IMR-90 (cell line): ENCODE measurements at regions not wholly inside any gene's neighbourhood (a gene's known extent, or its start where the extent isn't known, plus 50 kb on each side); places are given as distances from the start of the nearest gene placed in this dataset.

ENCODE experiments used
- ATAC-seq: fragments of 200-7000 bp; cut with Tn5 transposase; 2 replicates; pipeline ENCODE4 v1.9.1; 2020; ENCODE audit warnings: low read depth, mild to moderate bottlenecking, moderate library complexity
- BruUV-seq: library from RNA; stranded (reverse); fragments of 400-500 nt; replicated peaks from 2 replicates; lab custom pipeline; 2021; lab: Mats Ljungman, UMichigan
- CTCF ChIA-PET: fragments of 300-600 bp; formaldehyde crosslinking; extraction: SDS; loops from one replicate; lab custom pipeline; 2021; ENCODE audit warnings: antibody characterized with exemption; lab: Yijun Ruan, JAX
- POLR2A ChIA-PET: fragments of 300-600 bp; sonication (Branson Sonifier 250); formaldehyde crosslinking; loops from one replicate; lab custom pipeline; 2022; ENCODE audit warnings: antibody characterized with exemption; ENCODE audit not compliant: unreplicated experiment; lab: Charles Lee
- DNase-seq: peaks from one replicate; pipeline ENCODE4 v3.0.0; 2013
- H2AFZ ChIP-seq: replicated peaks from 2 replicates; pipeline ENCODE3; 2013; ENCODE audit warnings: low read length, mild to moderate bottlenecking; ENCODE audit not compliant: poor library complexity
- H2AK5ac ChIP-seq: 2 replicates; pipeline ENCODE4 v1.6.1; 2013; ENCODE audit warnings: low read depth, low read length, inconsistent platforms
- H2AK9ac ChIP-seq: replicated peaks from 2 replicates; pipeline ENCODE3; 2013; ENCODE audit warnings: mild to moderate bottlenecking, low read depth, low read length, moderate library complexity; ENCODE audit not compliant: poor library complexity
- H2BK120ac ChIP-seq: 2 replicates; pipeline ENCODE4 v1.6.1; 2013; ENCODE audit warnings: low read depth, low read length, inconsistent platforms
- H2BK15ac ChIP-seq: 3 replicates; pipeline ENCODE4 v1.6.1; 2013; ENCODE audit warnings: low read depth, low read length, inconsistent platforms
- H2BK20ac ChIP-seq: 2 replicates; pipeline ENCODE4 v1.6.1; 2013; ENCODE audit warnings: low read depth, mild to moderate bottlenecking, inconsistent platforms, low read length, moderate library complexity
- H2BK5ac ChIP-seq: 2 replicates; pipeline ENCODE4 v1.6.1; 2013; ENCODE audit warnings: mild to moderate bottlenecking, low read depth, low read length, inconsistent platforms; ENCODE audit not compliant: poor library complexity, severe bottlenecking
- H3K14ac ChIP-seq: replicated peaks from 2 replicates; pipeline ENCODE4 v1.6.1; 2013; ENCODE audit warnings: low read depth, low read length, inconsistent platforms
- H3K18ac ChIP-seq: 2 replicates; pipeline ENCODE4 v1.6.1; 2013; ENCODE audit warnings: low read depth, low read length, control low read depth
- H3K23ac ChIP-seq: 2 replicates; pipeline ENCODE4 v1.6.1; 2013; ENCODE audit warnings: low read depth, low read length, inconsistent platforms
- H3K27ac ChIP-seq: 2 replicates; pipeline ENCODE4 v1.5.1; 2013; ENCODE audit warnings: mild to moderate bottlenecking, control low read depth, low read length; ENCODE audit not compliant: insufficient read depth
- H3K27me3 ChIP-seq: 2 replicates; pipeline ENCODE4 v1.6.1; 2013; ENCODE audit warnings: low read length; ENCODE audit not compliant: control insufficient read depth, insufficient read depth
- H3K36me3 ChIP-seq: 2 replicates; pipeline ENCODE4 v1.6.1; 2013; ENCODE audit warnings: low read length, mixed read lengths; ENCODE audit not compliant: control insufficient read depth, insufficient read depth
- H3K4ac ChIP-seq: 2 replicates; pipeline ENCODE4 v1.6.1; 2013; ENCODE audit warnings: low read depth, low read length, inconsistent platforms
- H3K4me1 ChIP-seq: 2 replicates; pipeline ENCODE4 v1.6.1; 2013; ENCODE audit warnings: low read length, mixed read lengths; ENCODE audit not compliant: control insufficient read depth, insufficient read depth
- H3K4me2 ChIP-seq: 2 replicates; pipeline ENCODE4 v1.6.1; 2013; ENCODE audit warnings: low read depth, mild to moderate bottlenecking, control low read depth, low read length, moderate library complexity
- H3K4me3 ChIP-seq: 2 replicates; pipeline ENCODE4 v1.5.1; 2013; ENCODE audit warnings: low read depth, mild to moderate bottlenecking, control low read depth, low read length, moderate library complexity; ENCODE audit not compliant: insufficient read depth
- H3K56ac ChIP-seq: 2 replicates; pipeline ENCODE4 v1.6.1; 2013; ENCODE audit warnings: low read length, inconsistent platforms; ENCODE audit not compliant: insufficient read depth; ENCODE audit errors: extremely low read depth
- H3K79me1 ChIP-seq, 2 experiments: 2 replicates each; pipeline ENCODE4 v1.6.1; 2013; ENCODE audit warnings: low read length in 2 of 2, inconsistent platforms in 1 of 2, low read depth in 1 of 2
- H3K9ac ChIP-seq: 2 replicates; pipeline ENCODE4 v1.6.1; 2013; ENCODE audit warnings: low read depth, low read length, control low read depth
- H3K9me1 ChIP-seq: 2 replicates; pipeline ENCODE4 v1.6.1; 2013; ENCODE audit warnings: low read length, inconsistent platforms; ENCODE audit not compliant: insufficient read depth
- H3K9me3 ChIP-seq: 2 replicates; pipeline ENCODE4 v1.6.1; 2013; ENCODE audit warnings: low read length; ENCODE audit not compliant: control insufficient read depth, insufficient read depth
- H4K20me1 ChIP-seq: 2 replicates; pipeline ENCODE4 v1.6.1; 2013; ENCODE audit warnings: low read length, inconsistent platforms; ENCODE audit not compliant: insufficient read depth
- H4K5ac ChIP-seq: 2 replicates; pipeline ENCODE4 v1.6.1; 2013; ENCODE audit warnings: mild to moderate bottlenecking, low read depth, low read length, control low read depth
- H4K8ac ChIP-seq, 2 experiments: 2 replicates each; pipeline ENCODE4 v1.6.1; 2013; ENCODE audit warnings: low read depth in 2 of 2, low read length in 2 of 2, control low read depth in 1 of 2, inconsistent platforms in 1 of 2
- H4K91ac ChIP-seq: 2 replicates; pipeline ENCODE4 v1.6.1; 2013; ENCODE audit warnings: low read depth, low read length, inconsistent platforms; ENCODE audit not compliant: insufficient read depth
- BHLHE40 ChIP-seq: fragments of 150-350 bp; IDR thresholded peaks from 2 replicates; pipeline ENCODE4 v1.6.1; 2016; ENCODE audit warnings: mild to moderate bottlenecking, low read depth, low read length
- CEBPB ChIP-seq: IDR thresholded peaks from 2 replicates; pipeline ENCODE4 v1.6.1; 2012; ENCODE audit warnings: low read depth, low read length, improper control_type of control experiment
- CHD1 ChIP-seq: IDR thresholded peaks from 2 replicates; pipeline ENCODE4 v1.6.1; 2012; ENCODE audit warnings: low read depth, low read length, improper control_type of control experiment
- CTCF ChIP-seq: conservative IDR thresholded peaks from 2 replicates; pipeline ENCODE4 v1.5.1; 2012; ENCODE audit warnings: mild to moderate bottlenecking, low read depth, low read length, improper control_type of control experiment
- ELK1 ChIP-seq: fragments of 150-350 bp; IDR thresholded peaks from 2 replicates; pipeline ENCODE4 v1.6.1; 2016; ENCODE audit warnings: low read depth, mild to moderate bottlenecking, low read length, moderate library complexity, borderline replicate concordance
- FOS ChIP-seq: fragments of 150-350 bp; IDR thresholded peaks from 2 replicates; pipeline ENCODE4 v1.6.1; 2016; ENCODE audit warnings: low read depth, low read length
- MAFK ChIP-seq: IDR thresholded peaks from 2 replicates; pipeline ENCODE4 v1.6.1; 2012; ENCODE audit warnings: low read depth, low read length, improper control_type of control experiment
- MAZ ChIP-seq: IDR thresholded peaks from 2 replicates; pipeline ENCODE4 v1.6.1; 2012; ENCODE audit warnings: low read depth, mild to moderate bottlenecking, low read length, improper control_type of control experiment, moderate library complexity, borderline replicate concordance
- MXI1 ChIP-seq: IDR thresholded peaks from 2 replicates; pipeline ENCODE4 v1.6.1; 2012; ENCODE audit warnings: low read depth, mild to moderate bottlenecking, low read length, moderate library complexity, borderline replicate concordance
- NFE2L2 ChIP-seq: fragments of 150-350 bp; IDR thresholded peaks from 2 replicates; pipeline ENCODE4 v1.6.1; 2016; ENCODE audit warnings: low read depth, mild to moderate bottlenecking, low read length
- POLR2A ChIP-seq: IDR thresholded peaks from 2 replicates; pipeline ENCODE4 v1.6.1; 2012; ENCODE audit warnings: mild to moderate bottlenecking, low read depth, low read length
- RAD21 ChIP-seq: IDR thresholded peaks from 2 replicates; pipeline ENCODE4 v1.6.1; 2012; ENCODE audit warnings: low read length, improper control_type of control experiment
- RCOR1 ChIP-seq: IDR thresholded peaks from 2 replicates; pipeline ENCODE4 v1.6.1; 2012; ENCODE audit warnings: mild to moderate bottlenecking, low read length, improper control_type of control experiment; ENCODE audit not compliant: insufficient replicate concordance
- RFX5 ChIP-seq: IDR thresholded peaks from 2 replicates; pipeline ENCODE4 v1.8.0; 2012; ENCODE audit warnings: low read depth, mild to moderate bottlenecking, low read length, moderate library complexity
- SMC3 ChIP-seq: fragments of 150-350 bp; IDR thresholded peaks from 2 replicates; pipeline ENCODE4 v1.6.1; 2016; ENCODE audit warnings: low read depth, mild to moderate bottlenecking, antibody characterized with exemption, low read length, moderate library complexity
- USF2 ChIP-seq: fragments of 150-350 bp; IDR thresholded peaks from 2 replicates; pipeline ENCODE4 v1.6.1; 2017; ENCODE audit warnings: mild to moderate bottlenecking, antibody characterized with exemption, low read length, low read depth
- WGBS, 2 experiments: methylation state at CpG; one replicate each; pipeline versions ENCODE4 v1.1.5 to v1.1.7; 2013; ENCODE audit warnings: missing lambda C conversion rate in 2 of 2; ENCODE audit not compliant: insufficient read length in 1 of 2; ENCODE audit errors: extremely low coverage in 2 of 2; 5-methylcytosine and 5-hydroxymethylcytosine counted together
- dilution Hi-C: fragments of 300-500 bp; cut with HindIII; formaldehyde crosslinking; loops from one replicate; pipeline ENCODE4 v1.14.3; 2018; ENCODE audit warnings: low sequenced_read_pairs; ENCODE audit not compliant: unreplicated experiment
- in situ Hi-C: fragments of 300-500 bp; cut with MboI; formaldehyde crosslinking; loops from 3 replicates; pipeline ENCODE4 v1.14.3; 2019; ENCODE audit warnings: low sequenced_read_pairs, inconsistent platforms, mixed read lengths
- intact Hi-C: fragments of 100-400 bp; cut with micrococcal nuclease; formaldehyde crosslinking; loops from 2 replicates; pipeline ENCODE4 v1.10.0; 2022

GRCh38 chr11:8785457-8785856 lies 102.9 kb downstream of the RPL27A start:
- no peak overlapping the region for H2AFZ ChIP-seq
- no peak overlapping the region for H2AK5ac ChIP-seq
- intact Hi-C loops (no loop called here), dilution Hi-C loops (no loop called here), in situ Hi-C loops (no loop called here)
- H3K4ac ChIP-seq: no peak overlapping the region
- H2AK9ac ChIP-seq: no peak overlapping the region
- no peak overlapping the region for H3K27ac ChIP-seq
- no peak overlapping the region for H3K18ac ChIP-seq
- H3K27me3 ChIP-seq: no peaks in the 10 kb centered on the region
- H3K79me1 ChIP-seq: peaks cover 49 to 82% of the 10 kb centered on the region in 2 experiments
- TF ChIP-seq FOS: no peak
- TF ChIP-seq RAD21: no peak
- no peak for TF ChIP-seq CEBPB
- TF ChIP-seq CHD1: no peak
- TF ChIP-seq MAZ: no peak
- TF ChIP-seq ELK1: no peak
- TF ChIP-seq NFE2L2: no peak
- no peak for TF ChIP-seq USF2
- TF ChIP-seq CTCF: no peak
- no peak for TF ChIP-seq POLR2A
- TF ChIP-seq MAFK: no peak
- TF ChIP-seq SMC3: no peak
- no peak for TF ChIP-seq BHLHE40
- no peak for TF ChIP-seq RCOR1
- no peak for TF ChIP-seq RFX5
- TF ChIP-seq MXI1: no peak
- H3K9me1 ChIP-seq: peaks cover 45% of the 10 kb centered on the region
- no peak overlapping the region for H2BK5ac ChIP-seq
- ATAC-seq: no peak
- no CpG with 5 or more reads among the region's 3 CpGs for WGBS, 2 experiments
- DNase-seq: no peak
- POLR2A ChIA-PET: no interaction called here
- no peak overlapping the region for H3K56ac ChIP-seq
- no peak overlapping the region for H3K4me3 ChIP-seq
- no peak overlapping the region for H3K4me2 ChIP-seq
- no peak overlapping the region for H2BK120ac ChIP-seq
- H3K4me1 ChIP-seq: peaks cover 6% of the 10 kb centered on the region
- no peak overlapping the region for H3K14ac ChIP-seq
- no peak overlapping the region for H4K5ac ChIP-seq
- no peak overlapping the region for H3K23ac ChIP-seq
- no peaks in the 10 kb centered on the region for H3K9me3 ChIP-seq
- no TSS peak for BruUV-seq
- peaks cover 56% of the 10 kb centered on the region; the same call in 1 of the 2 replicates for H4K20me1 ChIP-seq
- CTCF ChIA-PET: interaction anchor here (1.0 kb wide), 1 partner anchor 10 kb away, joined by 3 read pairs; no protein-coding TSS in a partner anchor
- no peak overlapping the region for H4K91ac ChIP-seq
- H2BK20ac ChIP-seq: no peak overlapping the region
- H2BK15ac ChIP-seq: no peak overlapping the region
- peaks cover 7% of the 10 kb centered on the region for H3K36me3 ChIP-seq
- H3K9ac ChIP-seq: no peak overlapping the region
- no peak overlapping the region for H4K8ac ChIP-seq
